Stimulated activated naive CD4-positive, alpha-beta T cell treated with Interleukin-2 at 50 U/mL for 16 hours (primary cell): ENCODE measurements at regions not wholly inside any gene's neighbourhood (a gene's known extent, or its start where the extent isn't known, plus 50 kb on each side); places are given as distances from the start of the nearest gene placed in this dataset.

Source experiments
- DNase-seq: peaks from one replicate; lab custom pipeline; 2025; lab: John Stamatoyannopoulos, UW

DNA sequence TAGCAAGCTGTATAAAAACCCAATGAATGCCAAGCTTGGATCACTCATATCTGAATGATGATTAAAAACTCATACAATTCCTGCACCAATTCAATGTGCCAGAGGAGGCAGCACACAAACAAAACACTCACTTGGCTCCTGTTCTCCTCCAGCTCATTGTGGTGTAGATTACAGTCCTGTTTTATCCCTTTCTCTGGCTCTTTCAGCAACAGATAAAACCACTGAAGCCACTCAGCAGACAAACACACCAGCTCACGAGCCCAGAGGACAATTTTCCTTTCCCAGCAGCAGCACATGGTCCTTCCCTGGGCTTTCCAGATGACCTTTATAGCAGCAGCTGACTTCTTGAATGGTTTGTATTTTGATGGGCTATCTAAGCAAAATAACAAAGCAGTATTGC is 107.3 kb upstream of the STARD3NL start:
- no peak for DNase-seq

DNA sequence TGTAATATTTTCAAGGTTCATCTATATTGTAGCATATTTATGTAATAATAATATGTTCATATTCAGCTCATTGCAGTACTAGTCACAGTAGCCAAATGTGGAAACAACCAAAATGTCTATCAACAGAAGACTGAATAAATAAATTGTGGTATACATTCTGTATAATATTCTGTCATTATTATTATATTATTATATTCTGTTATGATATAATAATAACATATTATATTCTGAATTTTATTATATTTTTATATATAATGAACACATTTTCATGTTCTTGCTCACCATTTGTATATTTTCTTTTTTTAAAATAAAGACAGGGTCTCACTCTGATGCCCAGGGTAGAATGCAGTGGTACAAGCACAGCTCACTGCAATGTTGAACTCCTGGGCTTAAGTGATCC is 91.2 kb upstream of the STARD3NL start:
- no peak for DNase-seq

DNA sequence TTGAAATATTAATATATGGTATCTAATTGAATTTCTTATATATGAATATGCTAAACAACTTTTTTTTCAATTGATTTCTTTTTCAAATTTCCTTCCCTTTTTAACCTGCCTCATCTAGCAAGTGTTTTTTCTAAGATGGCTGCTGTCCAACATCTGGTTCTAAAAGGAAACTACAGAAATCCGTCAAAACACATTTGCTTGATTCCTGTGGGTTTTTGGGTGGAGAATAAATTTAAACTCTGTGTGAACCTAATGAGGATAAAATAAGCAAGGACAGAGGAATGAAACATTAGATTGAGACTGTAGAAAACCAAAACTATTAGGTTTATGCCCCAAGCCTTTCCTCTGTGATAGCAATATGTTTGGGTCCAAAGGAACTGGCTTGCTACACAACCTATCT is 75.5 kb upstream of the STARD3NL start:
- DNase-seq, result no peak

DNA sequence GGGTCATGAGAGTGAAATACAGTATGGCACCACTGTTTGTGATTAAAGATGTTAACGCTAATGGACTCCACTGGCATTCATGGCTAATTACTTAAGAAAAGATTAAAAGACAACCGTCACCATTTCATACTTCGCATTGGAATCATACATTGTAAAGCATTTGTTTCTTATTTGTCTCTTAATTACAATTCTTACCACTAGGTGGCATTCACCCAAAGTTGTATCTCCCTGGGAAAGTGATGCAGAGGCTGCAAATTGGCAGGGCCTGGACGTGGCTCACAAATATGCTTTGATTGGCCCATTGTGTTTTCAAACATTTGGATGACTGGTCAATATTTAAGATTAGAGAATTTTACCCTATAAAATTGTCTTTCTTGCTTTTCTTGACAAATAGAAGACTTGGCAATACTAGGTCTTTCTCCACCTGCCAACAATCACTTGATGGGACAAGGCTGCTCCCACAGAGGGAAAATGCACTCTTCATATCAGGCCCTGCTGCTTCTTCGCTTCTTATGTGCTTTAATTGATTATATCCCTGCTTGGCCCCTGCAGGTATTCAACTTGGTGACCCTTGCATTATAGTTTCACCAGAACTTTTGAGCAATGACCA is 72.1 kb upstream of the STARD3NL start:
- no peak for DNase-seq

DNA sequence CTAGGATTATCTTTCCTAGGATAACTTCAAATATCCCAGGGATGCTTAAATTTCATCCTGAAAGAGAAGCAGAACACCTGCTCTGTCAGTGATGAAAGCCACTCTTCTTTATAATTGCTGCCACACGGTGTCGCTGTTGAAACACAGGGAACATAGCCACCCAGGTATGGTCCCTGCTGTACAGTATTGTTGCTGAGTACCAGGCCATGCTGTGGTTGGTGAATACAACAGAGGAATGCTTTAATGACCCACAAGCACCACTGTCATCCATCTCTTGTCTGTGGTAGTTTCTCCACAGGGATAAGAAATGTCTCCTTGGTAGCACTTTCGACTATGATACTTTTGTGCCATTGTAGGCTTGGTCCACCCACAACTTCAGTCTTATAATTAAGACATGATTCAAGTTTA is 70.6 kb upstream of the STARD3NL start:
- DNase-seq, result peak; percentile 36

DNA sequence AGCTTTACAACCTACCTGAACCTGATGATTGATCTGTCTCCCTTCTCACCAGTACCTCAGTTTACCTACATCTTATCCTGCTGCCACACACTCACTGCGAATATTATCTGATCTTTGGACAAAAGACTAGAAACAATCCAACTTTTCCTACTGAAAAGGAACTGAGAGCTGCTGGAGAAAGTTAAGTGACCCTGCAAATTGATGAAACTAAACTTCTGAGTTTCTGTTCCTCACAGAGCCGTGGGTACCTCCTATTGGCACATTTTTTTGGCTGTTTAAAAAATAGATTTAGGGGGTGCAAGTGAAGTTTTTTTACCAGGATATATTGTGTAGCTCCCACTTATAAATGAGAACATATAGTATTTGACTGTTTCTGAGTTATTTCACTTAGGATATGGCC is 66.0 kb upstream of the STARD3NL start:
- no peak for DNase-seq

DNA sequence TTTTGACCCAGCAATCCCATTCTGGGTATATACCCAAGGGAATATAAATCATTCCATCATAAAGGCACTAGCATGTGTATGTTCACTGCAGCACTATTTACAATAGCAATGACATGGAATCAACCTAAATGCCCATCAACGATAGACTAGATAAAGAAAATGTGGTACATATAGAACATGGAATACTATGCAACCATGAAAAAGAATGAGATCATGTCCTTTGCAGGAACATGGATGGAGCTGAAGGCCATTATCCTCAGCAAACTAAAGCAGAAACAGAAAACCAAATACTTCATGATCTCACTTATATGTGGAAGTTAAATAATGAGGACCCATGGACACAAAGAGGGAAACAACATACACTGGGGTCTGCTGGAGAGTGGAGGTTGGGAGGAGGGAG is 58.0 kb upstream of the STARD3NL start:
- no peak for DNase-seq

DNA sequence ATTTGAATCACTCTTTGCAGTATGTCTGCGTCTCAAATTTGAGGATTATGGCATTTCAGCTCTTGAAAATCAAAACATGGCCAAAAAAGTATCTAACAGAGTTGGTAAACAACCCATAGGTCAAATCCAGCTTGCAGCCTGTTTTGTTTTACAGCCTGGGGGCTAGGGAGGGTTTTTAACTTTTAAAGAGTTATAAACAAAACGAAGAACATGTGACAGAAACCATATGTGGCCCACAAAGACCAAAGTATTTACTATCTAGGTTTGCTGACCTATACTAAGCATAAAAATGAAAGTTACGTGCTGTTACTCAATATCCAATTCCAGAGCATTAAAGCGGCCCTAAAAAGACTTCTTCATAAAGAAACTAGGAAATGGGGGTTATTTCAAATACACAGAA is 55.5 kb upstream of the STARD3NL start:
- DNase-seq, result no peak

DNA sequence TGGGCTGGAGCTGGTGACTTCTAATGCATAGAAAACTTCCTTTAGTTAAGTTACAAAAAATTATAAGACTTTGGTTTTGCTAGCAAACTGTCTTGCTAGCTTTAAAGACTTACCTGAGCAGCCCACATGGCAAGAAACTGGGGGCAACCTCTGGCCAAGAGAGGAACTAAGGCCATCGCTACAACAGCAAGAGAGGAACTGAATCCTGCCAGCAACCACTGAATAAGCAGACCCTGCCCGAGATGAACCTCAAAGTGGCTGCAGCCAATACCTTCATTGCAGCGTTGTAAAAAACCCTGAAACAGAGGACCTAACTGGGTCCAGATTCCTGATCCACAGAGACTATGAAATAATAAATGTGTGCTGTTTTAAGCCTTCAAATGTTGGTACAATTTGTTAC is 54.6 kb upstream of the STARD3NL start:
- DNase-seq, result no peak

DNA sequence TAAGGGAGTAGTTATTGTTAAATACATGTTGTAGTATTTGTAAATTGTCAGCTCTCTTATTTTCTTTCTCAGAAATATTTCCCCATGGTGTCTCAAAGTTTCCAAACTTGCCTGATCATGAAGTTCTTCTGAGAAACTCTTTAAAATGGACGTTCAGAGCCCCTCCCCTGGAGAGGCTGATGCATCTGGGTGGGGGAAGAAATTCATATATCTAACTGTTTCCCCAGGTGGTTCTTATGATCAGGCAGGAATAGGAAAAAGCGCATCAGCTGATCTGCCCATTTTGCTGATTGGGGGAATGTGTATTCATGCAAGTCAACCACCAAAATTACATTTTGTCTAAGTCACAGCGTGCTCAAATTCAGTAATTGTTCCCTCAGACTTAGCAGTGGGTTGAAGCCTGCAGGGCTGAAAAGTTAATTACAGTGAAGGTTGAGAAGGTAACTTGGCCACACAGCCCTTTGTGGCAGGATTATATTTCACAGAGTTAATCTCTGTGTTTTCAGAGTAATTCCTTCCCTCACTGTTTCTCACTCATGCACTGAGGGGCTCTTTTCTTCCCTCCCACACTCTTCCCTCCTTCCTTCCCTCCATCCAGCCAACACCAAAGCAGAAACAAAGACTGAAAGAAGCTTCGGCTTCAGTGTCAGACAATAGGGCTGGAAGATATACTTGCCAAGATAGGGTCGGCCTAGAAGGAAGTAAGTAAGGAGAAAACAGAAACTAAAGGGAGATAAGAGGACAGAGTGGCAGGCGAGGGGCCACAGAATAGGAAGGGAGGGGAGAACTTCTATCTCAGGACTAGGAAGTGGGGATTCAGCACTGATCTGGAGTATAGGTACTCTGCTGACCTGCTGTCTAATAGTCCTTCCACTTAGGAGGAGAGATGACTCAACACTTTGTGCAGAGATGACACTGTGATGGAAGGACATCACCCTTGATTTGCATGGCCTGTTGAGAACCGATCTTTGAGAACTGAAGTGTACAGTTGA is 50.5 kb upstream of the STARD3NL start:
- DNase-seq, result no peak
